GM12864 (cell line): ENCODE measurements at regions not wholly inside any gene's neighbourhood (a gene's known extent, or its start where the extent isn't known, plus 50 kb on each side); places are given as distances from the start of the nearest gene placed in this dataset.

Experiments
- DNase-seq: peaks from one replicate; pipeline ENCODE4 v3.0.0-alpha.2; 2011; ENCODE audit warnings: low read depth
- H3K4me3 ChIP-seq: 2 replicates; pipeline ENCODE4 v1.5.1; 2011; ENCODE audit warnings: mild to moderate bottlenecking, low read depth, low read length, control low read depth
- TF ChIP-seq, protein P1 (sequence below): IDR thresholded peaks from 2 replicates; pipeline ENCODE4 v1.5.1; 2011; ENCODE audit warnings: low read depth, mild to moderate bottlenecking, moderate library complexity, low read length, control low read depth, inconsistent platforms; ENCODE audit errors: missing control alignments

DNA sequence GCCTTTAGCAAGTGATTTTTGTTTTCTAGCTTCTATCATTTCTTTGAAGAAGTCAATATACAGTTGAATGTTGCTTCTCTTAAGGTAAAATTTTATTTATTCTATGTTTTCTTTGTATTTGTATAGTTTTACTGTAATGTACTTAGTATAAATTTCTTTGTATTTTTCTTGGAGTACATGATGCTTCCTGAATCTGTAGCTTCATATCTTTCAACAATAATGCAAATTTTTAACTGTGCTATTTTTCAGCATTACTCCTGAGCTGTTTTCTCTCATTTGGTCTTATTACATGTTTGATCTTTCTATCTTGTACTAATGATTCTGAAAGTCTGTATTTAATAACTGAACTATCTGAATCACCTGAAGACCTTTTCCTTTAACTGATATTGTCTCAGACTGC, 253.9 kb upstream of the NXPH2 start:
- DNase-seq: no peak
- TF ChIP-seq, protein P1, sequence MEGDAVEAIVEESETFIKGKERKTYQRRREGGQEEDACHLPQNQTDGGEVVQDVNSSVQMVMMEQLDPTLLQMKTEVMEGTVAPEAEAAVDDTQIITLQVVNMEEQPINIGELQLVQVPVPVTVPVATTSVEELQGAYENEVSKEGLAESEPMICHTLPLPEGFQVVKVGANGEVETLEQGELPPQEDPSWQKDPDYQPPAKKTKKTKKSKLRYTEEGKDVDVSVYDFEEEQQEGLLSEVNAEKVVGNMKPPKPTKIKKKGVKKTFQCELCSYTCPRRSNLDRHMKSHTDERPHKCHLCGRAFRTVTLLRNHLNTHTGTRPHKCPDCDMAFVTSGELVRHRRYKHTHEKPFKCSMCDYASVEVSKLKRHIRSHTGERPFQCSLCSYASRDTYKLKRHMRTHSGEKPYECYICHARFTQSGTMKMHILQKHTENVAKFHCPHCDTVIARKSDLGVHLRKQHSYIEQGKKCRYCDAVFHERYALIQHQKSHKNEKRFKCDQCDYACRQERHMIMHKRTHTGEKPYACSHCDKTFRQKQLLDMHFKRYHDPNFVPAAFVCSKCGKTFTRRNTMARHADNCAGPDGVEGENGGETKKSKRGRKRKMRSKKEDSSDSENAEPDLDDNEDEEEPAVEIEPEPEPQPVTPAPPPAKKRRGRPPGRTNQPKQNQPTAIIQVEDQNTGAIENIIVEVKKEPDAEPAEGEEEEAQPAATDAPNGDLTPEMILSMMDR: no peak

DNA sequence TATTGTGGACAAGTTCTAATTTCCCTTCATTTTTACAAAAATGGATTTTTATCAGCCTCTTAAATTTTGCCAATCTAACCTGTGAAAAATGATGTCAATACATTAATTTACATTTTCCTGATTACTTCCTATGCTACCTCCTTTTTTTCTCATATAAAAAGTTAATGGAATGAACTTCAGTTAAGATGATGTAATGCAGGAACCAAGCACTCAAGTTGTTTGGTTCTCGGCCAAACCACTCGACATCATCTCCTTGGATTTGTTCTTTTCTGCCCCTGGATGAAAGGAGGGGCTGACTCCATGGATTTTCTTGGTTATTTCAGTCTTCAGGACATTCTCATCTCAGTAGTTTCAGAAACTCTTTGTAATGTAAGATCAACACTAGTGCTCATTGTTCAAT, 253.1 kb upstream of the NXPH2 start:
- no peak for DNase-seq
- no peak overlapping the region for H3K4me3 ChIP-seq
- TF ChIP-seq, protein P1: no peak

More for the DNA sequence above, 253.9 kb upstream of the NXPH2 start:
- H3K4me3 ChIP-seq: no peak overlapping the region

DNA sequence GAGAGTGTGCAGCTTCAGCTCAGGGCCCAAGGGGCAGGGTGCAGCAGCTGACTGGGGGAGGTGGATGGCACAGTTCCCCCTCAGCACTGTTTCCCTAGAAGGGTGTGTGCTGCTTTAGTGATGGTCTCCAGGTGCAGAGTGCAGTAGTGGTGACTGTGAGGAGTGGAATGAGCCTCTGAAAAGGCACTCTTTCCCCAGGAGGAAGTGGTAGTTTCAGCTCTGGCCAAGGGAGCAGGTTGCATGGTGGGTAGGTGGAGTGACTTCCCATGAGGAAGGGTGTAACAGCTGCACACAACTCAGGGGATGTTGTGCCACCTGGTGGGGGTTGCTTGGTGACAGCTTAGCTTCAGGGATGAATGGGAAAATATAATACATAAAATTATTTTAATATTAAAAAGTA, 251.5 kb upstream of the NXPH2 start:
- peak; percentile 1 for DNase-seq
- TF ChIP-seq, protein P1: no peak
- H3K4me3 ChIP-seq: no peak overlapping the region

DNA sequence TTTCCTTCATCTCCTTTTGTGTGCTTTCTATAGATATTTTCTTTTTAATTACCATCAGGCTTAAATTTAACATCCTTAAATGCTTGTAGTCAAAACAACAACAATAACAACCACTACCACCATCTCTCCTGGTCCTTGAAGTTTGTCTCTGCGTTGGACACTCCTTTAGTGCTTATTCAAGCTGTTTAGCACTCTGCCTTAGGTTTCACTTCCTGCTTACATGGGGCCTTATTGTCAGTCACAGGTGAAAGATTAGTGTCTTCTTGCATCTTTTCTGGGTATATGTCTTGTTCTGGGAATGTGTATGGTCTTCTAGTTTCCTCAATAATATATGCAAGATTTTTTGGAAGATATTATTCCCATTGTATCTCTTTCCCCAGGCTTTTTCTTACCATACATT, 240.1 kb upstream of the NXPH2 start:
- no peak for DNase-seq
- no peak overlapping the region for H3K4me3 ChIP-seq
- TF ChIP-seq, protein P1: no peak

DNA sequence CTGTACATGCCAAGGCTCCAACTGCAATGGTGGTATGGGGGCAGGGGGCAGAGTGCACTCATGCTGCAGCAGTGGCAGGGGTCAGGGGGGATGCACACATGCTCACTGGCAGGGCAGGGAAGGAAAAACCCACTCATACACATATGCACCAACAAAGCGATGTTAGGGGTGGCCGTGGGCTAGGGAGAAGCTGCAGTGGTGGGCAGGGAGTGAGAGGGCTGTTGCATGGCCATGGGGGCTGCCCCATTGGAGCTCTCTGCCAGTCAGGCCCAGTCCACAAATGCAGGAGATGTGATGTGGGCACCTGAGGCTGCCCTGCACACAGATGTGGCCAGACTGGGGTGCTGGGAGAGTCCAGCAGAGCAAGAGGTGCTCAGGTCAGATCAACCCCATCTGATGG, 238.1 kb upstream of the NXPH2 start:
- TF ChIP-seq, protein P1: no peak
- no peak overlapping the region for H3K4me3 ChIP-seq
- no peak for DNase-seq

DNA sequence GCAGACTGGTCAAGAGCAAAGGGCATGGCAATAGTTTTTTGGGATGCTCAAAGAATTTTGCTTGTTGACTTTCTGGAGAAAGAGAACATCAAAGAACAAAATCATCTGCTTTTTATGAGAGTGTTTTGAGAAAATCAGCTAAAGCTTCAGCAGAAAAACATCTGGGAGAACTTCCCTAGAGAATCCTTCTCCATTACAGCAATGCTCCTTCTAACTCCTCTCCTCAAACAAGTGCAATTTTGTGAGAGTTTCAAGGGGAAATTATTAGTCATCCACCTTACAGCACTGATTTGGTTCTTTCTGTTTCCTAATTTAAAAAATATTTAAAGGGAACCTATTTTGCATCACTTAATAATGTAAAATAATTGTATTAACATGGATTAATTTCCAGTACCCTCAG, 226.9 kb upstream of the NXPH2 start:
- no peak overlapping the region for H3K4me3 ChIP-seq
- no peak for DNase-seq
- TF ChIP-seq, protein P1: no peak

DNA sequence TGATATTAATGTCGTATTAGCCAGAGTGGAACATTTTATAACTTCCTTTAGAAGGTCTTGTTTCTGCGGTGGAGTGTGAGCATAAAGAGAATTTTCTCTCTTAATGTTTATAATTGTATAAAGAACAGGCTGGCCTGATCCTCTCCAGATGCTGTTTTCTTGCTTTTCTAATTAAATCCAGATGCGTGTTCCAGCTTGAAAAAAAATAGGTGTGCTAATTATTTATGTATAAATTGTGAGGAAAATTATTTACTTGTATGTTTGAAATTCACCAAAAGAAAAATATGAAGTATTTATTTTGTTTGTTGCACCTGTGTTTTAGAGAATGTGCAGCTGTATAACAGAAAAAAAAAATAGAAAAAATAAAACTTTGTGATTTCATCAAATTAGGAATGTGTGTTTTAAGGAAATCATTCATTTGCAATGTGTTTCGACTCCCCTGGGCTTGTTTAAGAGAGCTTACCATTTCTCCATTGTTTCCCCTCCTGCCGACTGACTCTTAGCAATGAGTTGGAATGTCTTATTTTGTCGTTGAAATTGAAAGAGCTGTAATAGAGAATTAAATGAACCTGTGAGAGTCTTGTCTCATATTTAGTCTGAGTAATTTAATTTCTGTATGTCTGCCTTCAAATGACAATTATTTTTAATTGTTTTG, 220.1 kb upstream of the NXPH2 start:
- DNase-seq: no peak
- no peak overlapping the region for H3K4me3 ChIP-seq
- TF ChIP-seq, protein P1: no peak
